ENCODE measurements at regions not wholly inside any gene's neighbourhood (a gene's known extent, or its start where the extent isn't known, plus 50 kb on each side); places are given as distances from the start of the nearest gene placed in this dataset.
"Not testable (repeated sequence)": the region's sequence is repeated elsewhere in the genome, so short reads cannot be mapped to it uniquely, and the experiment has no call there.

DNA sequence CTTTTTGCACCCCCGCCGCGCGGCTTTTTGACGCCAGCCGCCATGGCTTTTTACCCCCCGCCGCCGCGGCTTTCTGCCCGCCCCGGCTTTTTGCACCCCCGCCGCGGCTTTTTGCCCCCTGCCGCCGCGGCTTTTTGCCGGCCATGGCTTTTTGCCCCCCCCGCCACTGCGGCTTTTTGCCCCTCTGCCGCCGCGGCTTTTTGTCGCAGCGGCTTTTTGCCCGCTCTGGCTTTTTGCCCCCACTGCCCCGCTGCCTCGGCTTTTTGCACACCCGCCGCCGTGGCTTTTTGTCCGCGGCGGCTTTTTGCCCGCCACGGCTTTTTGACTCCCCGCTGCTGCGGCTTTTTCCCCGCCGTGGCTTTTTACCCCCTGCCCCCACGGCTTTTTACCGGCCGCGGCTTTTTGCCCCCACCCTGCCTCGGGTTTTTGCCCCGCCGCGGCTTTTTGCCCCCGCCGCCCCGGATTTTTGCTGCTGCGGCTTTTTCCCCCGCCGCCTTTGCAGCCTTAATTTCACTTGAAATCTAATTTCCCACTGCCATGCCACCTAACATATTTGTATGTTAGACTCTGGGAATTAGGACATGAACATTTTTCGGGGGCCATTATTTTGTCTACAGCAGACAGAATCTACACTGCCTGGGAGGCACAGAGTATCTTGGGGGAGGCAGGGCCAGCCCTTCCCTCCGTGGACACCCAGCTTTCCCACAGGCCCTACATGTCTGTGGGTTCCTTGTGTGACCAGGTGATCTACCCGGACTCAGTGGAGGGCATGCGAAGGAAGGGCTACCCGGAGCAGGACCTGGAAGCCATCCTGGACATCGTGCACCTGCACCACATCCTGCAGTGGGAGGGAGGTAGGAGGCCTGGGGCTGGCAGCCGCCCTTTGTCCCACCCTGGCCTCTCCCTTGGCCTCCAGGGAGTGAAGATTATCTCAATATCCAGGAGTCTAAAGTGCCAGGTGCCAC is 3031.0 kb upstream of the TEKT4 start:
- no peaks in the 10 kb centered on the region for H3K4me1 ChIP-seq (ENCODE audit: control insufficient read depth, insufficient read depth, low read length)
- 14% methylated on average over 62 of the region's 62 CpGs for WGBS
- H3K27me3 ChIP-seq (ENCODE audit: control insufficient read depth, insufficient read depth), result no peaks in the 10 kb centered on the region
- DNase-seq, result peak in 1 of 3 donors; percentile 35
- ATAC-seq, result no peak
- intact Hi-C loops (cut with DNase I), result no loop called here
- no peak overlapping the region for H3K27ac ChIP-seq (ENCODE audit: low read length)
- no peaks in the 10 kb centered on the region for H3K9me3 ChIP-seq (ENCODE audit: control insufficient read depth, low read length)
- H3K4me3 ChIP-seq (ENCODE audit: low read length), result peak overlapping the region; percentile 69

DNA sequence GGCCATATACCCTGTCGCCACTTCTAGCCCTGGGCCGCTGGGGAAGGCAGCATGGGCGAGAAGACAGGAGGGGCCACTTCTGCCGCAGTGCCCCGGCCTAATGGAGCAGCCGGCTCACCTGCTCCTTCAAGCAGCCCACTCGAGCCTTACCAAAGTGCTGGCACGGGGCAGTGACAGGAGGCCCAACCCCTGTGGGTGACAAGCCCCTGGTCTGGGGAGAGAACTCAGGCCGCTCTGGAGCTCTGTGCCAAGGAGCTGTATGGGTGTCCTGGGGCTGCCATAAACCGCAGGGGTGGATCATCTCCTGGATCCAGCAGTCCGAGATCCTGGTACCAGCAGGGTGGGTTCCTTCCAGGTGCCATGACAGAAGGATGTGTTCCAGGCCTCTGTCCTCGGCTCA is 3029.0 kb upstream of the TEKT4 start:
- H3K27ac ChIP-seq (ENCODE audit: low read length); ATAC-seq; H3K4me1 ChIP-seq (ENCODE audit: control insufficient read depth, insufficient read depth, low read length); H3K9me3 ChIP-seq (ENCODE audit: control insufficient read depth, low read length); intact Hi-C loops (cut with DNase I); H3K27me3 ChIP-seq (ENCODE audit: control insufficient read depth, insufficient read depth); H3K4me3 ChIP-seq (ENCODE audit: low read length): not testable (repeated sequence)
- WGBS, result 85% methylated on average over 12 of the region's 12 CpGs
- peak in 1 of 3 donors; percentile 33 for DNase-seq

- H3K4me3 ChIP-seq (ENCODE audit: low read length); H3K9me3 ChIP-seq (ENCODE audit: control insufficient read depth, low read length); H3K27ac ChIP-seq (ENCODE audit: low read length); H3K27me3 ChIP-seq (ENCODE audit: control insufficient read depth, insufficient read depth); H3K4me1 ChIP-seq (ENCODE audit: control insufficient read depth, insufficient read depth, low read length); ATAC-seq; intact Hi-C loops (cut with DNase I): not testable (repeated sequence)
- WGBS, result 91% methylated on average over 14 of the region's 14 CpGs
- peak in 1 of 3 donors; percentile 18 for DNase-seq
These were observed 3028.3 kb upstream of the TEKT4 start for GRCh38 chr2:91842913-91843312.

DNA sequence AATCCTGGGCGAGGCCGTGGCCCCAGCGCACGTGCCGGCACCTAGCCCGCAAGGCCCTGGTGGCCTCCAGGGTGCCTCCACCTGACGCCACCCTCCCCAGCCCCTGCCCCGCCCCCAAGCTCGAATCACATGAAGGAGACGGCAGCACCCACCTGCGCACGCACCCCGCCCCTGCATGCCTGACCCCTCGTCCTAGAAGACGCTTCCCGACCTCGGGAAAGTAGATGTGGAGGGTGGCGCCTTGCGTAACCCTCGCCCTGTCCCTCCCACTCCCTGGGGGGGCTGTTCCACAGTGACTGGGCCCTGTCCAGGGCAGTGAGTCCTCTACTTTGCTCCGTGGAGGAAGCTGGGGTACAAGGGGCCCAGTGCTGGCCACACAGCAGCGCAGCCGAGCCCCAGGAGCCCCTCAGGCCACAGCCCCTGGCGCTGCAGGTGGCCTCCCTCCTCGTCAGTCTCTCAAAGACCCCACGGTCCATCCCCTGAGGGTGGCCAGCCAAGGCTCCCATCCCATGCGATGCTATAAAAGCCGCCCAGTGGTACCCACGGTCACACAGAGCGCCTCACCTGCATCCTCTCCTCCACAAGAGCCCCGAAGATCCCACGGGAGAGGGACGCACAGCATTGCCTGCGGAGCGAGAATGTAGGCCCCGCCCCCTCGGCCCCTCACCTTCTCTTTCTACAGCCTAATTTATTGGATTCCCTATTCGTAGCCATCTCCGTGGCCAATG is 3027.3 kb upstream of the TEKT4 start:
- H3K9me3 ChIP-seq (ENCODE audit: control insufficient read depth, low read length); H3K4me3 ChIP-seq (ENCODE audit: low read length); intact Hi-C loops (cut with DNase I); H3K27me3 ChIP-seq (ENCODE audit: control insufficient read depth, insufficient read depth); H3K4me1 ChIP-seq (ENCODE audit: control insufficient read depth, insufficient read depth, low read length); H3K27ac ChIP-seq (ENCODE audit: low read length); ATAC-seq: not testable (repeated sequence)
- WGBS, result 85% methylated on average over 39 of the region's 39 CpGs
- peak in 1 of 3 donors; percentile 42 for DNase-seq

GRCh38 chr2:91844451-91844825 is 3026.8 kb upstream of the TEKT4 start:
- H3K27me3 ChIP-seq (ENCODE audit: control insufficient read depth, insufficient read depth); H3K9me3 ChIP-seq (ENCODE audit: control insufficient read depth, low read length); DNase-seq; H3K4me1 ChIP-seq (ENCODE audit: control insufficient read depth, insufficient read depth, low read length); H3K27ac ChIP-seq (ENCODE audit: low read length); H3K4me3 ChIP-seq (ENCODE audit: low read length); intact Hi-C loops (cut with DNase I); ATAC-seq: not testable (repeated sequence)
- WGBS, result 80% methylated on average over 17 of the region's 17 CpGs

GRCh38 chr2:91846388-91846787 is 3024.8 kb upstream of the TEKT4 start:
- WGBS, result 76% methylated on average over 3 of the region's 3 CpGs
- DNase-seq; H3K27ac ChIP-seq (ENCODE audit: low read length); ATAC-seq; H3K9me3 ChIP-seq (ENCODE audit: control insufficient read depth, low read length); H3K4me1 ChIP-seq (ENCODE audit: control insufficient read depth, insufficient read depth, low read length); intact Hi-C loops (cut with DNase I); H3K27me3 ChIP-seq (ENCODE audit: control insufficient read depth, insufficient read depth); H3K4me3 ChIP-seq (ENCODE audit: low read length): not testable (repeated sequence)

DNA sequence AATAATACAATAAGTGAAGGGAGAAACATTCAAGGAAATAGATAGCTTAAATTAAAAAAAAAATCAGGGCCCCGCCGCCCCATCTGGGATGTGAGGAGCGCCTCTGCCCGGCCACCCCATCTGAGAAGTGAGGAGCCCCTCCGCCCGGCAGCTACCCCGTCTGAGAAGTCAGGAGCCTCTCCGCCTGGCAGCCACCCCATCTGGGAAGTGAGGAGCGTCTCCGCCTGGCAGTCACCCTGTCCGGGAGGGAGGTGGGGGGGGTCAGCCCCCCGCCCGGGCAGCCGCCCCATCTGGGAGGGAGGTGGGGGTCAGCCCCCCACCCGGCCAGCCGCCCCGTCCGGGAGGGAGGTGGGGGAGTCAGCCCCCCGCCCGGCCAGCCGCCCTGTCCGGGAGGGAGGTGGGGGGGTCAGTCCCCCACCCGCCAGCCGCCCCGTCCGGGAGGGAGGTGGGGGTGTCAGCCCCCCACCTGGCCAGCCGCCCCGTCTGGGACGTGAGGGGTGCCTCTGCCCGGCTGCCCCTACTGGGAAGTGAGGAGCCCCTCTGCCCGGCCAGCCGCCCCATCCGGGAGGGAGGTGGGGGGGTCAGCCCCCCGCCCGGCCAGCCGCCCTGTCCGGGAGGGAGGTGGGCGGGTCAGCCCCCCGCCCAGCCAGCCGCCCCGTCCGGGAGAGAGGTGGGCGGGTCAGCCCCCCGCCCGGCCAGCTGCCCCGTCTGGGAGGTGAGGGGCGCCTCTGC is 3019.4 kb upstream of the TEKT4 start:
- H3K4me3 ChIP-seq (ENCODE audit: low read length); intact Hi-C loops (cut with DNase I); ATAC-seq; H3K27ac ChIP-seq (ENCODE audit: low read length); H3K4me1 ChIP-seq (ENCODE audit: control insufficient read depth, insufficient read depth, low read length); H3K9me3 ChIP-seq (ENCODE audit: control insufficient read depth, low read length); H3K27me3 ChIP-seq (ENCODE audit: control insufficient read depth, insufficient read depth): not testable (repeated sequence)
- peak in 1 of 3 donors; percentile 61 for DNase-seq
- 97% methylated on average over 39 of the region's 47 CpGs for WGBS

DNA sequence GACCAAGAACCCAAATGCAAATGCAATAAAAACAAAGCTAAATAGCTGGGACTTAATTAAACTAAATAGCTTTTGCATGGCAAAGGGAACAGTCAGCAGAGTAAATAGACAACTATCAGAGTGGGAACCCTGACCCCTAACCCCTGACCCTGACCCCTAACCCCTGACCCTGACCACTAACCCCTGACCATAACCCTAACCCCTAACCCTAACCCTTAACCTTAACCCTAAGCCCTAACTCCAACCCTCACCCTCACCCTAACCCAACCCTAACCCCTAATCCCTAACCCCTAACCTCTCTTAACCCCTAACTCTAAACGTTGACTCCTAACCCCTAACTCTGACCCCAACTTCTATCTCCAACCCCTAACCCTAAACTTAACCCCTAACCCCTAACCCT is 3014.3 kb upstream of the TEKT4 start:
- ATAC-seq; H3K4me3 ChIP-seq (ENCODE audit: low read length); intact Hi-C loops (cut with DNase I); DNase-seq; H3K27ac ChIP-seq (ENCODE audit: low read length); H3K27me3 ChIP-seq (ENCODE audit: control insufficient read depth, insufficient read depth); H3K9me3 ChIP-seq (ENCODE audit: control insufficient read depth, low read length); H3K4me1 ChIP-seq (ENCODE audit: control insufficient read depth, insufficient read depth, low read length): not testable (repeated sequence)
- 34% methylated on average over 1 of the region's 1 CpG for WGBS

DNA sequence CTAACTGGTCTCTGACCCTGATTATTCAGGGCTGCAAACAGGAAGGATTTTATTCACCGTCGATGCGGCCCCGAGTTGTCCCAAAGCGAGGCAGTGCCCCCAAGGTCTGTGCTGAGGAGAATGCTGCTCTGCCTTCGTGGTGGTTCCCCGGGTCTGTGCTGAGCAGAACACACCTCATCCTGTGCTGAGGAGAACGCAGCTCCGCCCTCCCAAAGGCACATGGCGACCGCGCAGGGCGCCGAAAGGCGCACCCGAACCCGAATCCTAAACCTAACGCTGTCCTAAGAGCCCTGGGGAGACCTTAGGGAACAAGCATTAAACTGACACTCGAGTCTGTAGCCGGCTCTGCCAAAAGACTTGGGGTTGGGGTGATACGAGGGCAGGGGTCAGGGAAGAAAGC is 3013.5 kb upstream of the TEKT4 start:
- H3K9me3 ChIP-seq (ENCODE audit: control insufficient read depth, low read length); ATAC-seq; H3K4me3 ChIP-seq (ENCODE audit: low read length); H3K27me3 ChIP-seq (ENCODE audit: control insufficient read depth, insufficient read depth); intact Hi-C loops (cut with DNase I); H3K27ac ChIP-seq (ENCODE audit: low read length); H3K4me1 ChIP-seq (ENCODE audit: control insufficient read depth, insufficient read depth, low read length): not testable (repeated sequence)
- DNase-seq, result peak in 1 of 3 donors; percentile 18
- 81% methylated on average over 18 of the region's 21 CpGs for WGBS

GRCh38 chr2:91871716-91872115 is 2999.5 kb upstream of the TEKT4 start:
- ATAC-seq; H3K4me1 ChIP-seq (ENCODE audit: control insufficient read depth, insufficient read depth, low read length); H3K4me3 ChIP-seq (ENCODE audit: low read length); H3K27ac ChIP-seq (ENCODE audit: low read length); H3K9me3 ChIP-seq (ENCODE audit: control insufficient read depth, low read length); intact Hi-C loops (cut with DNase I); DNase-seq; H3K27me3 ChIP-seq (ENCODE audit: control insufficient read depth, insufficient read depth): not testable (repeated sequence)
- 46% methylated on average over 2 of the region's 2 CpGs for whole genome bisulfite sequencing

DNA sequence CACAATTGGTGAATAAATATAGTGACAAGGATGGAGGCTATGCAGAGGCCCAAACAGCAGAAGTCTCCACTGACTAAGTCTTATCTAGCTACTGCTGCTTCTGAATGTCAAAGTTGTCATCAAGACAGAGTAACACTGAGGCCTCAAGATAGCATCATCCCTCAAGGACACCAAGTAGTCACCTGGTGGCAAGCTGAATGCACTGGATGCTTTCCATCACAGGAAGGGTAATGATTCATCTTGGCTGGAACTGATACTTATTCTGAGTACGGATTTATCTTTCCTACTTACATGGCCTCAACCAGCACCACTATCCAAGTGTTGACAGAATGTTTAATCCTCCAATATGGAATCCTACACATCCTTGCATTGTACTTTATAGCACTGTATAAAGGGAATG is 2997.8 kb upstream of the TEKT4 start:
- H3K27ac ChIP-seq (ENCODE audit: low read length); H3K9me3 ChIP-seq (ENCODE audit: control insufficient read depth, low read length); H3K4me1 ChIP-seq (ENCODE audit: control insufficient read depth, insufficient read depth, low read length); DNase-seq; ATAC-seq; intact Hi-C loops (cut with DNase I); H3K27me3 ChIP-seq (ENCODE audit: control insufficient read depth, insufficient read depth); H3K4me3 ChIP-seq (ENCODE audit: low read length): not testable (repeated sequence)
- WGBS, result 33% methylated on average over 1 of the region's 1 CpG
